GM12872 (cell line): ENCODE measurements at regions not wholly inside any gene's neighbourhood (a gene's known extent, or its start where the extent isn't known, plus 50 kb on each side); places are given as distances from the start of the nearest gene placed in this dataset.

Experiments
- TF ChIP-seq, protein P1 (sequence below): IDR thresholded peaks from 3 replicates; pipeline ENCODE4 v1.5.1; 2011; ENCODE audit warnings: low read depth, mild to moderate bottlenecking, low read length, moderate library complexity; ENCODE audit not compliant: insufficient read depth

DNA sequence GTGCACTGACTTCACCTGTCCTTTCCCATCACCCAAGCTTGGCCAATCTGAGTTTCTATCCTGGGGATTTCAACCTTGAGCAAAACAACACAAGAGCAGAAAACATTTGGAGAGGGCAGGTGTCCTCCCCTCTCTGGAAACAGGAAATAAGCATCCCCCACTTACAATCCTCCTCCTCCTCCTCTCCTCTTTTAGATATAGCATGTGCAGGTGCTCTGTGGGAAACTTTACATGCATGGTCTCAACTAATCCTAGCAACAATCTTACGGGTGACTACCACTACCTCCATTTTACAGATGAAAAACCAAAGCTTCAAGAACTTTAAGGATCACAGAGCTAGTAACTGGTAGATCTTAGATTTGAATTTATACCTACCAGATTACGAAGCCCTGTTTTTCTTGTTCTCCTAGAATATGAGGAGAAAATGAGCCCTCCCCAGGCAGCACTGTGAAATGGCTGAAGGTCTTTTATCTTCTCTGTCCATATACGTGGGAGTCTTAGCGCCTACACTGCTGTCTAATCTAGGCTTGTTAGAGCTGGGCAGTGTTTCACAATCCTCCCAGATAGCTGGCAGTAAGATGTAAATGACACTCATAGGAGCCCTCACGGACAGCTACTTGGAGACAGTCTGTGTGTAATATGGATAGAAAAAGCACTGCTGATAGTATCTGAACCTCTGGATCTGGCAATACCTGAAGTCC, 301.2 kb upstream of the PROK2 start:
- TF ChIP-seq, protein P1, sequence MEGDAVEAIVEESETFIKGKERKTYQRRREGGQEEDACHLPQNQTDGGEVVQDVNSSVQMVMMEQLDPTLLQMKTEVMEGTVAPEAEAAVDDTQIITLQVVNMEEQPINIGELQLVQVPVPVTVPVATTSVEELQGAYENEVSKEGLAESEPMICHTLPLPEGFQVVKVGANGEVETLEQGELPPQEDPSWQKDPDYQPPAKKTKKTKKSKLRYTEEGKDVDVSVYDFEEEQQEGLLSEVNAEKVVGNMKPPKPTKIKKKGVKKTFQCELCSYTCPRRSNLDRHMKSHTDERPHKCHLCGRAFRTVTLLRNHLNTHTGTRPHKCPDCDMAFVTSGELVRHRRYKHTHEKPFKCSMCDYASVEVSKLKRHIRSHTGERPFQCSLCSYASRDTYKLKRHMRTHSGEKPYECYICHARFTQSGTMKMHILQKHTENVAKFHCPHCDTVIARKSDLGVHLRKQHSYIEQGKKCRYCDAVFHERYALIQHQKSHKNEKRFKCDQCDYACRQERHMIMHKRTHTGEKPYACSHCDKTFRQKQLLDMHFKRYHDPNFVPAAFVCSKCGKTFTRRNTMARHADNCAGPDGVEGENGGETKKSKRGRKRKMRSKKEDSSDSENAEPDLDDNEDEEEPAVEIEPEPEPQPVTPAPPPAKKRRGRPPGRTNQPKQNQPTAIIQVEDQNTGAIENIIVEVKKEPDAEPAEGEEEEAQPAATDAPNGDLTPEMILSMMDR, result no peak

DNA sequence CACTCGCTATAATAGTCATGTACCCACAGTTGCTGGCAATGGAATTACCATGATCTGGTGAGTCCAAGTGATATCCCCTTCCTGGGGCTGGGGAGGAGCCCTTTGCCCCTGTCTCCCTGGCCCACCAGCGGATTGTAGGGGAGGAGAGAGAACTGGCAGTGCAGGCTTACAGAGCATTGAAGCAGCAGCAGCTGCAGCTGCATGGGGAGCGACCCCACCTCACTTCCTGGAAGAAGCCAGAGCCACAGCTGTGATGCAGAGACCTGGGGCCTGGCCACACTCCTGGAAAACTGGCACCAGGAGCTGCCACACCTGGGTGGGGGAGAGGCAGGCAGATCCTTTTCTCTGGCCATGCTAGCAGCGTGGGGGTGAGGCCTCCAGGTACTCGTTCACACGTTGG, 300.1 kb upstream of the PROK2 start:
- TF ChIP-seq, protein P1, result no peak

DNA sequence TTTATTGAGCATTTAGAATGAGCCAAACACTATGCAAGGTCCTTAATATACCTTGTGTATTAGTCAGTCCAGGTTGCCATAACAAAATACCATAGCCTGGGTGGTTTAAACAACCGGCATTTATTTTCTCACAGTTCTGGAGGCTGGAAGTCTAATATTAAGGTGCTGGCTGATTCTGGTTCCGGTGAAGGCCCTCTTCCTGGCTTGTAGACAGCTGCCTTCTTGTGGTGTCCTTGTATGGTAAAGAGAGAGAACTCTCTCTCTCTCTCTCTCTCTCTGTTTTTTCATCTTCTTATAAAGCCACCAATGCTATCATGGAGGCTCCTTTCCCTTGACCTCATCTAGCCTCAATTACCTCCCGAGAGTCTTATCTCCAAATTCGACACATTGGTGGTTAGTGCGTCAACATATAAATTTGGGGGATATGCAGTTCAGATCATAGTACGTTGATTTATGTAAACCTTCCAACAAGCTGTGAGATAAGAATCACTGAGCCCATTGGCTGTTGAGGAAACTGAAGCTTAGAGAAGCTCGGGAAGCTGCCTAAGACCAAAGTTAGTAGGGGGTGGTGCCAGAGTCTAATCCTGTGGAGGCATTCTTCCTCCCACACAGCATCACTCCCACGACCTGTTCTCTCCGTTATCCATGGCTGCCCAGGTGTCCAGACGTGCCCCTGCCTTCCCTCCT, 298.0 kb upstream of the PROK2 start:
- TF ChIP-seq, protein P1, result no peak

DNA sequence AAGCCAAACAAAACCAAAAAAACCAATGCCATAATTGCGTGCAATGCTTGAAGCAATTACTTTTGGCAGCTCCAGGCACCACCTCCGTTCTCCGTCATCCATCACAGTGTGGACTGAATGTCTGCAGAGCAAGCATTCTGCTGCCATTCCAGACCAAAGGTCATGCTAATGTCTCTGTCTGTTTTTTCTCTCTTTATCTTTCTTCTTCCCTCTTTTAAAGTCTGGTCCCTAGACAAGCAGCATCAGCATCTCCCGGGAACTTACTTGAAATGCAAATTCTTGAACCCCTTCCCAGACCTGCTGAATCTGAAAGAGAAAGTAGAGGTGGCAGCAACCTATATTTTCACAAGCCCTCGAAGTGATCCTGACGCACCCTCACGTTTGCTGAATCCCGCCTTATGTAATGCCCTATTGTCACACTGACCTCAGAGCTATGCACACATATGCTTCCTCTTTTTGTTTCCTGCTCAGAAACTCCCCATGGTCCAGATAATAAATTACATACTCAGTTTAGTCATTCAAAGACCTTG, 297.3 kb upstream of the PROK2 start:
- TF ChIP-seq, protein P1, result no peak

DNA sequence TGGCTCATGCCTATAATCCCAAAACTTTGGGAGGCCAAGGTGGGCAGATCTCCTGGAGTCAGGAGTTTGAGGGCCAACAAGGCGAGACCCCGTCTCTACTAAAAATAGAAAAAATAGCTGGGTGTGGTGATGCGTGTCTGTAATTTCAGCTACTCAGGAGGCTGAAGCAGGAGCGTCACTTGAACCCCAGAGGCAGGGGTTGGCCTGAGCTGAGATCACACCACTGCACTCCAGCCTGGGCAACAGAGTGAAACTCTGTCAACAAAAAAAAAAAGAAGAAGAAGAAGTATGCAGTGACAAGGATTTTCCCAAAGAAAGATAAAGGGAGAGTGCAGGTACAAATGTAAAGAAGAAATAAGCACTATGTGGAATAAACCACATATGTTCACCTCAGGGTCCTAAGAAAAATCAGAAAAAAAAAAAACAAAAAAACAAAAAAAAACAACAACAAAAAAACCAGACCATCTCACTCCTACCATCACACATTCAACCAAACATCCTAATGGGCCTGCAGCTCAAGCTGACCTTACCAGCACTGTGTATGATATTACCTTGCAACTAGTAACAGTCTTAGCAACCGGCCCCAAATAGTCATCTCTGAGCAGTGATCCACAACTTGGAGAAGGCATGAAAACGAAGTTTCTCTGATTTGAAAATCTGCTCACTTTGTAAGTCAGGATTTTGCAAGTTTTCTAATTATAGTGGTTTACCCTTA, 296.7 kb upstream of the PROK2 start:
- TF ChIP-seq, protein P1, result no peak

DNA sequence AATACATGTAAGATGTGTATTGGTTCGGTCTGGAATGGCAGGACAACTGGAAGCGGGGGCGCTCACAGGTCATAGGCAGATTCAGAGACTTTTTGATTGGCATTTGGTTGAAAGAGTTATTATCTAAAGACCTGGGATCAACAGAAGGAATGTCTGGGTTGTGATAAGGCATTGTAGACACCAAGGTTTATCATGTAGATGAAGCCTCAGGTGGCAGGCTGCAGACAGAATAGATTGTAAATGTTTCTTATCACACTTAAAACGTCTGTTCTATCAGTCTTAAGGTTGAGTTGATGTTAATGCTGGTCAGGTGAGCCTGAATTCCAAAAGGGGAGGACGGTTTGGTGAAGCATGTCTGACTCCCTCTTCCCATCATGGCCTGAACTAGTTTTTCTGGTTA, 295.9 kb upstream of the PROK2 start:
- TF ChIP-seq, protein P1, result no peak

DNA sequence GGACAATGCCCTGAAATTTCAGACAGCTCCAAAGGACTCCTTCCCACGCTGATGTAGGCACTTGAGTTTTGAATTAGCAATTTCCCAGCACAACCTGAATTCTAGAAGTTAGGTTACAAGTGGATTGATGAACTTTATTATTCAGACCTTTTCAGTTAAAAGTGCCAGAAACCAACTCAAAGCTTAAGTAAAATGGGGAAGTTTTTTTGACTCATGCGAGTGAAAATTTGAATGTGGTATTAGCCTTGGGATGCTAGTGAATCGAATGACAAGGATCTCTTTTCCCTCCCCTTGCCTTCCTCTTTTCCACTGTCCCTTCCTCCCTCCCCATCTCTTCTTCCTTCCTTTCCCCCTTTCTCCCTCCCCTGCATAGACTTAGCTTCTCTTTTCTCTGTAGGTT, 295.1 kb upstream of the PROK2 start:
- TF ChIP-seq, protein P1, result no peak
